22Rv1 (cell line): ENCODE measurements at regions not wholly inside any gene's neighbourhood (a gene's known extent, or its start where the extent isn't known, plus 50 kb on each side); places are given as distances from the start of the nearest gene placed in this dataset.

Source experiments
- CTCF ChIP-seq: fragments of 450-650 bp; IDR thresholded peaks from 2 replicates; pipeline ENCODE4 v1.5.1; 2017; ENCODE audit warnings: mild to moderate bottlenecking
- ZFX ChIP-seq: fragments of 450-650 bp; IDR thresholded peaks from 2 replicates; pipeline ENCODE4 v1.6.1; 2017; ENCODE audit warnings: antibody characterized with exemption, borderline replicate concordance

- TF ChIP-seq CTCF (no peak), ZFX (no peak)
These were observed 267.0 kb downstream of the ZIC4 start for GRCh38 chr3:147139341-147139740.
